OCI-LY1 (cell line): ENCODE measurements at regions not wholly inside any gene's neighbourhood (a gene's known extent, or its start where the extent isn't known, plus 50 kb on each side); places are given as distances from the start of the nearest gene placed in this dataset.

Source experiments
- EZH2 ChIP-seq: fragments of 200-600 bp; sonication (generic), shearing (Covaris generic); IDR thresholded peaks from 2 replicates; pipeline ENCODE4 v1.8.0; 2017; ENCODE audit warnings: borderline replicate concordance, mixed run types, mild to moderate bottlenecking, antibody characterized with exemption, low read length, moderate library complexity, mixed read lengths
- TF ChIP-seq, protein P1 (sequence below): fragments of 200-600 bp; sonication (generic), shearing (Covaris generic); IDR thresholded peaks from 2 replicates; pipeline ENCODE4 v1.5.1; 2017; ENCODE audit warnings: mild to moderate bottlenecking, antibody characterized with exemption, low read length, moderate library complexity, mixed read lengths

DNA sequence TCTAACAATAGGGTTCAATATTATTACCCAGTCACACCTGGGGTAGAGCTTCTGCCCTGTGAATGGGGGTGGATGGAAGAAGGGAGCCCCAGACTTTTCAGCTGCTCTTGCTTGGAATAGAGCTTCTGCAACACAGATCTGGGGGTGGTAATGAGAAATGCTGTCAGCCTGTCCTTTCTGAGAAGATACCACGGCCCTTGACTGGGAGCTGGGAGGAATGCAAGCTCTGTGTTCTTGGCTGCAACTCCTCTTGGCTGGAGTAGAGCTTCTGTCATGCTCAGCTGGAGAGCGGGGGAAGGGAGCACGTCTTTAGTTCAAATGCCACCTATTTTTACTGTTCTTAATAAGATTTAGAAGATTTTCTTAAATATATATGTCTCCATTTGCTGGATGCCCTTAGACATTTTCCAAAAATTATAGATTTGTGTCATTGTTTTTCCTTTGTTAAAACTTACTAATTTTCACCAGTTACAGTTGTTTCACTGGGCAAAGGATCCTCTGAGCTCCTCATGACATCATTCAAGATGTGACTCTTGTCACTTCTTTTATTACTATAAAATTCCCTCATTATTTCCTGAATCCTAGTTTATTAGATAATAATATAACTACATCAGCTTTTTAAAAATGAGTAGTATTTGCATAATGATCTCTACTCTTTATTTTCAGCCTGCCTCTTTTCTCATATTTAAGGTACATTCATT, 180.0 kb upstream of the TGFBR2 start:
- TF ChIP-seq, protein P1, sequence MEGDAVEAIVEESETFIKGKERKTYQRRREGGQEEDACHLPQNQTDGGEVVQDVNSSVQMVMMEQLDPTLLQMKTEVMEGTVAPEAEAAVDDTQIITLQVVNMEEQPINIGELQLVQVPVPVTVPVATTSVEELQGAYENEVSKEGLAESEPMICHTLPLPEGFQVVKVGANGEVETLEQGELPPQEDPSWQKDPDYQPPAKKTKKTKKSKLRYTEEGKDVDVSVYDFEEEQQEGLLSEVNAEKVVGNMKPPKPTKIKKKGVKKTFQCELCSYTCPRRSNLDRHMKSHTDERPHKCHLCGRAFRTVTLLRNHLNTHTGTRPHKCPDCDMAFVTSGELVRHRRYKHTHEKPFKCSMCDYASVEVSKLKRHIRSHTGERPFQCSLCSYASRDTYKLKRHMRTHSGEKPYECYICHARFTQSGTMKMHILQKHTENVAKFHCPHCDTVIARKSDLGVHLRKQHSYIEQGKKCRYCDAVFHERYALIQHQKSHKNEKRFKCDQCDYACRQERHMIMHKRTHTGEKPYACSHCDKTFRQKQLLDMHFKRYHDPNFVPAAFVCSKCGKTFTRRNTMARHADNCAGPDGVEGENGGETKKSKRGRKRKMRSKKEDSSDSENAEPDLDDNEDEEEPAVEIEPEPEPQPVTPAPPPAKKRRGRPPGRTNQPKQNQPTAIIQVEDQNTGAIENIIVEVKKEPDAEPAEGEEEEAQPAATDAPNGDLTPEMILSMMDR, result no peak
- TF ChIP-seq EZH2, result no peak
